Choroid plexus epithelial cell (primary cell): ENCODE measurements at regions not wholly inside any gene's neighbourhood (a gene's known extent, or its start where the extent isn't known, plus 50 kb on each side); places are given as distances from the start of the nearest gene placed in this dataset.

ENCODE experiments used
- DNase-seq: peaks from one replicate; pipeline ENCODE4 v3.0.0-alpha.2; 2010; ENCODE audit warnings: low read depth
- H3K4me3 ChIP-seq: 2 replicates; pipeline ENCODE4 v1.5.1; 2011; ENCODE audit warnings: low read depth, mild to moderate bottlenecking, control low read depth, low read length, moderate library complexity
- TF ChIP-seq, protein P1 (sequence below): conservative IDR thresholded peaks from 2 replicates; pipeline ENCODE4 v1.5.1; 2011; ENCODE audit warnings: low read depth, mild to moderate bottlenecking, control low read depth, inconsistent platforms, low read length, moderate library complexity

DNA sequence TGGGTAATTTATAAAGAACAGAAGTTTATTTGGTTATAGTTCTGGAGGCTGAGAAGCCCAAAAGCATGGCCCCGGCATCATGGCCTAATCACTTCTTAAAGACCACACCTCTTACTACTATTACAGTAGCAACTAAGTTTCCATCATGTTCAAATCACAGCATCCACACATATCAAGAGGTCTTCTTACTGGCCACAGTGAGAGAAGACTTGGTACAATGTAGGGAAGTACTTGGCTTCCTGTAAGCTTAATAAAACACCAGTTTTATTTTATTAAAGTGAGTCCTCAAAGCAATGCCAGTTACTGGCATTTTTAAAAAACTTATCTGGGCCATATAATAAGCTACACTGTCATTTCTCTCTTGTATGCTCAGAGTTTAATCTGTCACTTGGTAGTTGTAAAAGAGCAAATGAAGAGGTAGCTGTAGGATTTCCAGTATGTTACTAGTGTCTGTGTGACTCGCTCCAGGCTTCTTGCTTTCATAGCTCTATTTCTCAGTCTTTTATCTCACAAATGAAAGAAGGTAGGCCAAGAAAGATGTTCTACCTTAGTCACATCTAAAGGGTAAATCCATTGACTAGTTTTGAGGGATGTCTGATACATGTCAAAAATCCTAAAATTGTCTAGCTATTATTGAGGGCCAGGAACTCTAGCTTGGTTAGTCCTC, 159.2 kb upstream of the CPEB2 start:
- TF ChIP-seq, protein P1, sequence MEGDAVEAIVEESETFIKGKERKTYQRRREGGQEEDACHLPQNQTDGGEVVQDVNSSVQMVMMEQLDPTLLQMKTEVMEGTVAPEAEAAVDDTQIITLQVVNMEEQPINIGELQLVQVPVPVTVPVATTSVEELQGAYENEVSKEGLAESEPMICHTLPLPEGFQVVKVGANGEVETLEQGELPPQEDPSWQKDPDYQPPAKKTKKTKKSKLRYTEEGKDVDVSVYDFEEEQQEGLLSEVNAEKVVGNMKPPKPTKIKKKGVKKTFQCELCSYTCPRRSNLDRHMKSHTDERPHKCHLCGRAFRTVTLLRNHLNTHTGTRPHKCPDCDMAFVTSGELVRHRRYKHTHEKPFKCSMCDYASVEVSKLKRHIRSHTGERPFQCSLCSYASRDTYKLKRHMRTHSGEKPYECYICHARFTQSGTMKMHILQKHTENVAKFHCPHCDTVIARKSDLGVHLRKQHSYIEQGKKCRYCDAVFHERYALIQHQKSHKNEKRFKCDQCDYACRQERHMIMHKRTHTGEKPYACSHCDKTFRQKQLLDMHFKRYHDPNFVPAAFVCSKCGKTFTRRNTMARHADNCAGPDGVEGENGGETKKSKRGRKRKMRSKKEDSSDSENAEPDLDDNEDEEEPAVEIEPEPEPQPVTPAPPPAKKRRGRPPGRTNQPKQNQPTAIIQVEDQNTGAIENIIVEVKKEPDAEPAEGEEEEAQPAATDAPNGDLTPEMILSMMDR, result no peak
- H3K4me3 ChIP-seq, result no peak overlapping the region
- no peak for DNase-seq

DNA sequence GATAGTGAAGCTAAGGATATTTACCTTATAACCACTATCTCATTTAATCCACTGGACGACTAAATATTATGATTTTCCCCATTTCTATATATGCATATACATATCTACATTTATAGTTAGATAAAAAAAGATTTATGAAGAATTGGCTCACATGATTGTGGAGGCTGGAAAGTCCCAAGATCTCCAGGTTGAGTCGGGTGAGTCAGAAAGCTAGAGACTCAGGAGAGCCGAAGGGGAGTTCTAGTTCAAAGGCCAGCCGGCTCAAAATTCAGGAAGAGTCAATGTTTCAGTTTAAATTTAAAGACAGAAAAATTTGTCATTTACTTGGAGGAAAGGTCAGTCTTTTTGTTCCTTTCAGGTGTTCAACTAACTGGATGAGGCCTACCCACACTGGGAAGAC, 158.2 kb upstream of the CPEB2 start:
- no peak overlapping the region for H3K4me3 ChIP-seq
- no peak for DNase-seq
- TF ChIP-seq, protein P1, result no peak

DNA sequence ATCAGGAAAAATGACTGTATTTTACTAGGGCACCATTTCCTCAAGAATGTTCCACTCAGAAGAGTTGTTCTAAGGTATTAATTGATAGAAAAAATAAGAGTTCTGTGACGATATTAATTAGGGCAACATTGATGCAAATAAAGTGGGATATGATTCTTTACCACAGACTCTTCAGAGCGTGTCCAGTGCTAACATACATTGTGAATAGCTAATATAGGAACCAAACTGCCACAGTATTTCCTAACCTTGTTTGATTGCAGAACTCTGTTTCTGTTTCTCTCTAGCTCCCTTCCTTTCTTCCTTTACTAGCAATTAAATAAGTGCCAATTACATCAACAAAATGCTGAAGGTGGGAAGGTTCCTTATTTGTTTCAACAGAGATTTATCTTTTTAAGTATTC, 154.1 kb upstream of the CPEB2 start:
- H3K4me3 ChIP-seq, result no peak overlapping the region
- no peak for DNase-seq
- TF ChIP-seq, protein P1, result no peak

DNA sequence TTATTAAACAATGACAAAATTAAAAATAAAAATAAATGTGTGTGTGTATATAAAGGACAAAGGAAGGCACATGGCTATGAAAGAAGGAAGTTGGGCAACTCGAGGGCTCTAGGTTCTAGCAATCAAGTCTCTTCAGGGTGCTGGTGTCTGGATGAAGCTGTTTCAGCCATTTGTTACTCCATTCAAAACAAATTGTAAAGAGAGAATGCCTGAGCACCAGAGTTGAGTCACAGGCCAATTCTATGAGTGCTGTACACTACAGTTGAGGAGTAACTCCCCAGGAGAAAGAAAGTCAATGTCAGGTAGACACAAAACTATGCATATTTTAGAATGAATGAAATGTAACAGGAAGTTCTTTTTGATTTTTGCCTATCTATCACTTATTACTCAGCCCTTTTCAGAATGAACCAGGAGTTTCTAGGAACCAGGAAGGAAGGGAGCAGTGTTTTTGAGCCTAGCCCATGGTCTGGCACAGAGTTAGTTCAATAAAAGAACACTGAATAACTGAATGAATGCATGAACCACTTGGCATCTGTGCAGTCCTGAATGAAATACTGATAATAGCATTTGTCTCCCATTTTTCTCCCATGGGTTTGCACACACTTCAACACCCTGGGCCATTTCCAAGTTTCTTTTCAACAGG, 151.7 kb upstream of the CPEB2 start:
- H3K4me3 ChIP-seq, result no peak overlapping the region
- TF ChIP-seq, protein P1, result no peak
- DNase-seq, result no peak

DNA sequence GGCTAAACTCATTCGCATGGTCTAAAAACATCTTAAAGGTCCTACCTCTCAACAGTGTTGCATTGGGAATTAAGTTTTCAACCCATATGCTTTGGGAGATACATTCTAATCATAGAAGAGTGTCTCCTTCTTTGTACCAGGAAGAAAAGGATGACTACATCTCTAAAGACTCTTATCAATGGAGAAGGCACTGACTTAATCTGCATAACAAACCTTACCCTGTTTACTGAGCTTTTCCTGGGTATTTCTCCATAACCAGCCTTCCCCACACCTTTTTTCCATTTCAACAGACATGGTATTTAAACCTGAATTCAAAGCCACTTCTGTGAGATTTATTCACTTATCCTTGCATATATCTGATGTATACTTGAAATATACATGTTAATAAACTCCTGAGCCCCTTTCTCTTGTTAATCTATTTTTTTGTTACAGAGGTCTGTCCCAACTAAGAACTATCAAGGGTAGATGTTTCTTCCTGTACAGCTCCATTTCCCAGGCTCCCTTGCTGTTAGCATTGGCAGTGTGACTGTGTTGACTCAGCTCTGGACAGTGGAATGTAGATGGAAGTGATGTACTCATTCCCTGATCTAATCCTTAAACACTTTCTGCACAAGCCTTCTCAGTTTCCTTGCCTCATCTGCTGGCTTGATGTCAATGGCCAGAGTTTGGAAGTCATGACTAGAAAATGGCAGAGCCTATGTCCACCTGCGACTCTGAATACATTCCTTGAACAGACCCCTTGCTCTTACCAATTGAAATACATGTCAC, 148.9 kb upstream of the CPEB2 start:
- DNase-seq, result peak; percentile 95
- TF ChIP-seq, protein P1, result no peak
- no peak overlapping the region for H3K4me3 ChIP-seq

DNA sequence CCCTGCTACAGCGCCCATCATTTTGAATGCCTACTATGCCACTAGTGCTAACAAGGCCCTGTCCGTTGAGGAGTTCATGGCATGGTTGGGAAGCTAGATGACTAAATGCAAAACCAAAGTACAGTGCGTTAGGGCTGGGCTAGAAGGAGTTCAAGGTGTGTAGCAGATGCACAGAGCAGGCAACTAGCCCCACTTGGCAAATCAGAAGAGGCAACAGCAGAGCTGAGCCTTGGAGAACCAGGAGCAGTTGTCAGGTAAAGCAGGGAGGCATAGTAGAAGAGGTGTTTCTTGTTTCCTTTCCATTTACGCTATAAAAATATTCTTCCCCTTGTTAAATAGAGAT, 146.6 kb upstream of the CPEB2 start:
- TF ChIP-seq, protein P1, result no peak
- no peak for DNase-seq
- no peak overlapping the region for H3K4me3 ChIP-seq
